Astrocyte of the spinal cord (primary cell): ENCODE measurements at regions not wholly inside any gene's neighbourhood (a gene's known extent, or its start where the extent isn't known, plus 50 kb on each side); places are given as distances from the start of the nearest gene placed in this dataset.

ENCODE experiments used
- DNase-seq: peaks from one replicate; pipeline ENCODE4 v3.0.0; 2011; ENCODE audit warnings: low read depth, low spot score
- H3K4me3 ChIP-seq: 2 replicates; pipeline ENCODE4 v1.5.1; 2011; ENCODE audit warnings: low read depth, mild to moderate bottlenecking, low read length, moderate library complexity
- CTCF ChIP-seq: IDR thresholded peaks from 2 replicates; pipeline ENCODE4 v1.5.1; 2012; ENCODE audit warnings: low read depth, mild to moderate bottlenecking, low read length, inconsistent platforms
- in situ Hi-C: cut with HindIII; loops from 2 replicates; pipeline ENCODE4 v1.10.0; 2017; ENCODE audit warnings: low sequenced_read_pairs

GRCh38 chr3:36164400-36164799 lies 215.9 kb upstream of the STAC start:
- in situ Hi-C loops, result no loop called here

GRCh38 chr3:36165509-36166290 lies 214.6 kb upstream of the STAC start:
- TF ChIP-seq CTCF, result no peak
- in situ Hi-C loops, result no loop called here
- no peak overlapping the region for H3K4me3 ChIP-seq
- no peak for DNase-seq

More at GRCh38 chr3:36164400-36164799, 215.9 kb upstream of the STAC start:
- H3K4me3 ChIP-seq, result no peak overlapping the region
- TF ChIP-seq CTCF, result no peak
- DNase-seq, result no peak

GRCh38 chr3:36166477-36166876 lies 213.8 kb upstream of the STAC start:
- DNase-seq, result peak; percentile 80
- in situ Hi-C loops, result no loop called here
- no peak overlapping the region for H3K4me3 ChIP-seq
- no peak for TF ChIP-seq CTCF

- in situ Hi-C loops, result no loop called here
Observed at GRCh38 chr3:36172699-36173098, 207.6 kb upstream of the STAC start.

GRCh38 chr3:36175113-36175812 lies 205.0 kb upstream of the STAC start:
- TF ChIP-seq CTCF, result no peak
- in situ Hi-C loops, result no loop called here
- DNase-seq, result no peak
- H3K4me3 ChIP-seq, result no peak overlapping the region

More at GRCh38 chr3:36172699-36173098, 207.6 kb upstream of the STAC start:
- no peak for DNase-seq
- no peak overlapping the region for H3K4me3 ChIP-seq
- no peak for TF ChIP-seq CTCF

GRCh38 chr3:36175916-36176461 lies 204.3 kb upstream of the STAC start:
- no peak for DNase-seq
- in situ Hi-C loops, result no loop called here
- no peak for TF ChIP-seq CTCF
- H3K4me3 ChIP-seq, result no peak overlapping the region
